ENCODE measurements at regions not wholly inside any gene's neighbourhood (a gene's known extent, or its start where the extent isn't known, plus 50 kb on each side); places are given as distances from the start of the nearest gene placed in this dataset.

DNA sequence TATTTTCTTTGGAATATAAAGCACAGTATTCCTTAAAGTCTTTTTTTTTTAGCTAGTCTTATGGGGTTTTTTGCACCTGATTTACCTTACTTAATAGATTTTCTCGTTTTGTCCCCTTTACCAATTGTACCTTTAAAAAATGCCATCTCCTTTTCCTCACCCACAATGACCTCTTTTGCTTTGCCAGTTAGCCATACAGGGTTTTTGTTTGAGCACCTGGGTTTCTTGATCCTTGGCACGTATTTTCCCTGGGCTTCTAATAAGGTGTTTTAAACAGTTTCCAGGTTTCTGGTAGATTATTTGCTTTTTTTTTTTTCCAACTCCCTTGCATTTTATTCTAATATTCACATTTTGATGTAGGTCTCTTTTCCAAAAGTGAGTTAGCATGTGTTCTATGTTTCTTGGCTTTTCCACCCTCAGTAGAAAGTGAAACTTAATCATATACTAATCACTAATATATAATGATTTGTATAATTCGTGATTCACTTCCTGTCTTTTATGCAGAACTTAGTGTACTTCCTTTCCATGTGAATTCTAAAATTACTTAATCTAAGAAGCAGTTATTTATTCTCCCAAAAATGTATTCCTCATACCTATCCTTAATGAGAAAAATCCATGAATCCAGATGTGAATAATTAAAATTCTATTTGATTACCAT lies 673.9 kb upstream of the RGMB start:
- TF ChIP-seq, protein P1, sequence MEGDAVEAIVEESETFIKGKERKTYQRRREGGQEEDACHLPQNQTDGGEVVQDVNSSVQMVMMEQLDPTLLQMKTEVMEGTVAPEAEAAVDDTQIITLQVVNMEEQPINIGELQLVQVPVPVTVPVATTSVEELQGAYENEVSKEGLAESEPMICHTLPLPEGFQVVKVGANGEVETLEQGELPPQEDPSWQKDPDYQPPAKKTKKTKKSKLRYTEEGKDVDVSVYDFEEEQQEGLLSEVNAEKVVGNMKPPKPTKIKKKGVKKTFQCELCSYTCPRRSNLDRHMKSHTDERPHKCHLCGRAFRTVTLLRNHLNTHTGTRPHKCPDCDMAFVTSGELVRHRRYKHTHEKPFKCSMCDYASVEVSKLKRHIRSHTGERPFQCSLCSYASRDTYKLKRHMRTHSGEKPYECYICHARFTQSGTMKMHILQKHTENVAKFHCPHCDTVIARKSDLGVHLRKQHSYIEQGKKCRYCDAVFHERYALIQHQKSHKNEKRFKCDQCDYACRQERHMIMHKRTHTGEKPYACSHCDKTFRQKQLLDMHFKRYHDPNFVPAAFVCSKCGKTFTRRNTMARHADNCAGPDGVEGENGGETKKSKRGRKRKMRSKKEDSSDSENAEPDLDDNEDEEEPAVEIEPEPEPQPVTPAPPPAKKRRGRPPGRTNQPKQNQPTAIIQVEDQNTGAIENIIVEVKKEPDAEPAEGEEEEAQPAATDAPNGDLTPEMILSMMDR (IDR thresholded peaks at IDR 0.05), result no peak
- no peak for TF ChIP-seq POLR2A (IDR thresholded peaks at IDR 0.05)
